ENCODE measurements at regions not wholly inside any gene's neighbourhood (a gene's known extent, or its start where the extent isn't known, plus 50 kb on each side); places are given as distances from the start of the nearest gene placed in this dataset.

DNA sequence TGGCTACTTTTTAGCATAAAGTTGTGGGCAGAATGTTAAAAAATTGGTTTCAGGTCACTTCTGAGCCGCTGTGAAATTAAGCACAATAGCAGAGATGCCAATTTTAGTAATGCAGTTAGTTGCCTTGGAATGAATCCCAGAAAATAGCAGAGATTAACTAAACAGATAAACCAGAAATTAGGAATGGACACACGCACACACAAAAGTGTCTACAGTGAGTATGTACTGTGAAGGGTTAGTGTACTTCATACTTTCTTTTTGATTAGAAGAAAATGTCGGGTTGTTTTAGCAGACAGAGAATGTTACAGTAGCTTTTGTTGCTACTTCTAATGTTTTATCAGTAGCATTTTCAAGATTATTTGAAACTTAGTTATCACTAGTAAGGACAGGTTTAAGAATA, 106.7 kb downstream of the LEPR start:
- peak; percentile 73 for DNase-seq
- Histone ChIP-seq H3K4me2 (ENCODE audit: low read length, poor library complexity, severe bottlenecking) (no peak overlapping the region), H2BK120ac (ENCODE audit: low read depth, low read length) (no peak overlapping the region), H4K91ac (ENCODE audit: low read length) (no peak overlapping the region), H2AFZ (ENCODE audit: low read depth, low read length) (no peak overlapping the region), H3K79me1 (replicated peaks; ENCODE audit: low read length, poor library complexity, severe bottlenecking) (no peaks in the 10 kb centered on the region), H4K8ac (ENCODE audit: low read length) (no peak overlapping the region), H3K36me3 (ENCODE audit: control insufficient read depth in 1 of 2, insufficient read depth in 2 of 2, low read depth in 1 of 2, low read length in 2 of 2) (no peaks in the 10 kb centered on the region), H3K9ac (ENCODE audit: low read length) (peak overlapping the region; percentile 78), H3K4ac (ENCODE audit: low read depth in 1 of 2, low read length in 2 of 2) (no peak overlapping the region), H3K9me3 (ENCODE audit: control insufficient read depth, low read length) (no peaks in the 10 kb centered on the region), H3K4me3 (ENCODE audit: insufficient read depth in 1 of 2, low read depth in 1 of 2, low read length in 2 of 2) (peak overlapping the region in 1 of 2 experiments; percentile 66), H3K23ac (ENCODE audit: low read length in 2 of 2) (no peak overlapping the region), H3K14ac (ENCODE audit: low read length in 2 of 2) (no peak overlapping the region), H2BK5ac (ENCODE audit: low read depth, low read length, poor library complexity, severe bottlenecking) (no peak overlapping the region), H2BK12ac (ENCODE audit: low read length in 2 of 2) (no peak overlapping the region), H3K4me1 (ENCODE audit: control insufficient read depth, insufficient read depth, low read depth, low read length) (peaks cover 8% of the 10 kb centered on the region), H2BK15ac (ENCODE audit: low read depth, poor library complexity, severe bottlenecking) (no peak overlapping the region), H2AK5ac (ENCODE audit: low read length, severe bottlenecking) (no peak overlapping the region), H3K27ac (ENCODE audit: low read length, poor library complexity, severe bottlenecking) (no peak overlapping the region), H3K18ac (ENCODE audit: low read depth in 1 of 2, low read length in 2 of 2) (no peak overlapping the region), H3K27me3 (ENCODE audit: control insufficient read depth in 1 of 2, insufficient read depth in 1 of 2, low read length in 2 of 2) (peaks cover 15 to 32% of the 10 kb centered on the region in 2 experiments)
- WGBS: 70% methylated on average over 3 of the region's 3 CpGs

DNA sequence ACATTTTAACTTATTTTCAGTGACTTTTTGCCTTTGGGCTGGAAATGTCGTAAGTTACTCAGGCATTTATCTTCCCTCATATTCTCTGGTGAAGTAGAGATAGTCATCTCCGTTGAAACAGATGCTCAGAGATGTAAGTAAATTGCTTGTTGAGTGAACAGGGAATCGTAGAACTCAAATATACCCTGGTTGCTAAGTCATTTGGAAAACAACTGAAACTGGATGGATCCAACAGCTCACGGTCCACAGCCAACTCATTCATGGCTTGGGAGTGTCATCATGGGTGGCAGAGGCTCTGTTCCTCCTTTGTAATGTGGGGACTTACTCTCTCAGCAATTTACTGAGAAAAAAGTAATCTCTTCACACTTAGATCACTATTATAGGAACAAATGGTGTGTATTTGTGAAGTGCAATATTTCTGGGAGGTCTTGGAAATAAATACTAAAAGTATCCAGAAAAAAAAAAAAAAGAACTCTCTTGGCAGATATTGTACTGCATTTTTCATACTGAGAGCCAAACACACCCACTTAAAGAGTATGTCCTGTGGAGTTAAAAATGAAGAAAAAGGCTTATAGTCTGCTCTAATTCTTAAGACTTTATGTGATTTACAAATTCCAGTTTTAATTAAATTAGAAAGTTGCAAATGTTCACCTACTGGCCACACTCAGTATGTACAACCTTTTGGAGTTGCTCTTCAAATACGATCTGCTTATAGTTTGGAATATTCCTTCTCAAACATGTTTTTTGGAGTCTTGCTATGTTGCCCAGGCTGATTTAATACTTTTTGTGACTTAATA, 107.4 kb downstream of the LEPR start:
- Histone ChIP-seq H3K14ac (ENCODE audit: low read length in 2 of 2) (no peak overlapping the region), H3K9ac (ENCODE audit: low read length) (peak overlapping the region; percentile 78), H2BK120ac (ENCODE audit: low read depth, low read length) (no peak overlapping the region), H3K79me1 (replicated peaks; ENCODE audit: low read length, poor library complexity, severe bottlenecking) (no peaks in the 10 kb centered on the region), H2BK12ac (ENCODE audit: low read length in 2 of 2) (no peak overlapping the region), H2AFZ (ENCODE audit: low read depth, low read length) (no peak overlapping the region), H3K4me3 (ENCODE audit: insufficient read depth in 1 of 2, low read depth in 1 of 2, low read length in 2 of 2) (peak overlapping the region in 1 of 2 experiments; percentile 66), H2BK15ac (ENCODE audit: low read depth, poor library complexity, severe bottlenecking) (no peak overlapping the region), H4K8ac (ENCODE audit: low read length) (no peak overlapping the region), H2AK5ac (ENCODE audit: low read length, severe bottlenecking) (no peak overlapping the region), H2BK5ac (ENCODE audit: low read depth, low read length, poor library complexity, severe bottlenecking) (no peak overlapping the region), H3K27me3 (ENCODE audit: control insufficient read depth in 1 of 2, insufficient read depth in 1 of 2, low read length in 2 of 2) (peaks cover 15 to 32% of the 10 kb centered on the region in 2 experiments), H3K9me3 (ENCODE audit: control insufficient read depth, low read length) (no peaks in the 10 kb centered on the region), H3K4ac (ENCODE audit: low read depth in 1 of 2, low read length in 2 of 2) (no peak overlapping the region), H3K18ac (ENCODE audit: low read depth in 1 of 2, low read length in 2 of 2) (peak overlapping the region in 1 of 2 experiments; percentile 37), H3K4me1 (ENCODE audit: control insufficient read depth, insufficient read depth, low read depth, low read length) (peaks cover 8% of the 10 kb centered on the region), H3K27ac (ENCODE audit: low read length, poor library complexity, severe bottlenecking) (no peak overlapping the region), H4K91ac (ENCODE audit: low read length) (no peak overlapping the region), H3K23ac (ENCODE audit: low read length in 2 of 2) (no peak overlapping the region), H3K4me2 (ENCODE audit: low read length, poor library complexity, severe bottlenecking) (no peak overlapping the region), H3K36me3 (ENCODE audit: control insufficient read depth in 1 of 2, insufficient read depth in 2 of 2, low read depth in 1 of 2, low read length in 2 of 2) (no peaks in the 10 kb centered on the region)
- WGBS: 22% methylated on average over 2 of the region's 5 CpGs
- DNase-seq: peak; percentile 55

DNA sequence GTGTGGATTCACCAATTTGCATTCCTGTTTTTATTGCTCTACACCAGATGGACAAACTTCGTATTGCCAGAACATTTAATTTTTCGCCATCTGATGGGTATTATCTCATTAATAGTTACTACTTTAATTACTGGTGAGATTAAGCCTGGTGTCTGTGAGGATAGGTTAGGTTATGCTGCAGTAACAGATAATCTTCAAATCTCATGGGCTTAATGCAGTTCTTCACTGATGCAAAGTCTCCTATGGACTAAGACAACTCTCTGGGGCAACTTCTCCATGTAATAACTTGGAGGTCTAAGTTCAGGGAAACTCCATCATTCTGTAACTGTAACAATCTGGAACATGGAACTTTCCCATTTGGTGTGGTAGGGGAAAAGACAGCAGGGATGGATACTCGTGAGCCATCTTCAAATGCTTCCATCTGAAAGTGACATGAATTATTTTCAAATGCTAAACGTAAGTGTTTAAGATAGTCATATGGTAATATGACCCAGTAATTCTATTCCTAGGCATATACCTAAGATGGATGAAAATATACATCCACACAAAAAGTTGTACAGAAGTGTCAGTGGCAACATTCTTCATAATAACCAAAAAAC, 111.6 kb downstream of the LEPR start:
- no peak overlapping the region for H2BK12ac ChIP-seq (ENCODE audit: low read length in 2 of 2)
- H3K4me1 ChIP-seq (ENCODE audit: control insufficient read depth, insufficient read depth, low read depth, low read length): no peaks in the 10 kb centered on the region
- H4K8ac ChIP-seq (ENCODE audit: low read length): no peak overlapping the region
- H3K4ac ChIP-seq (ENCODE audit: low read depth in 1 of 2, low read length in 2 of 2): no peak overlapping the region
- H3K9me3 ChIP-seq (ENCODE audit: control insufficient read depth, low read length): no peaks in the 10 kb centered on the region
- no peak overlapping the region for H4K91ac ChIP-seq (ENCODE audit: low read length)
- H3K27me3 ChIP-seq (ENCODE audit: control insufficient read depth in 1 of 2, insufficient read depth in 1 of 2, low read length in 2 of 2): no peaks in the 10 kb centered on the region
- H3K4me2 ChIP-seq (ENCODE audit: low read length, poor library complexity, severe bottlenecking): no peak overlapping the region
- no peak overlapping the region for H2BK15ac ChIP-seq (ENCODE audit: low read depth, poor library complexity, severe bottlenecking)
- H3K27ac ChIP-seq (ENCODE audit: low read length, poor library complexity, severe bottlenecking): no peak overlapping the region
- no peak overlapping the region for H3K4me3 ChIP-seq (ENCODE audit: insufficient read depth in 1 of 2, low read depth in 1 of 2, low read length in 2 of 2)
- no peak overlapping the region for H3K18ac ChIP-seq (ENCODE audit: low read depth in 1 of 2, low read length in 2 of 2)
- peaks cover 3% of the 10 kb centered on the region for H3K79me1 ChIP-seq (replicated peaks; ENCODE audit: low read length, poor library complexity, severe bottlenecking)
- no peak overlapping the region for H3K14ac ChIP-seq (ENCODE audit: low read length in 2 of 2)
- no peak overlapping the region for H2AFZ ChIP-seq (ENCODE audit: low read depth, low read length)
- H2AK5ac ChIP-seq (ENCODE audit: low read length, severe bottlenecking): no peak overlapping the region
- no peak overlapping the region for H3K9ac ChIP-seq (ENCODE audit: low read length)
- no peak overlapping the region for H2BK5ac ChIP-seq (ENCODE audit: low read depth, low read length, poor library complexity, severe bottlenecking)
- H3K36me3 ChIP-seq (ENCODE audit: control insufficient read depth in 1 of 2, insufficient read depth in 2 of 2, low read depth in 1 of 2, low read length in 2 of 2): no peaks in the 10 kb centered on the region
- 60% methylated on average over 1 of the region's 4 CpGs for WGBS
- H3K23ac ChIP-seq (ENCODE audit: low read length in 2 of 2): no peak overlapping the region
- no peak for DNase-seq
- H2BK120ac ChIP-seq (ENCODE audit: low read depth, low read length): no peak overlapping the region

DNA sequence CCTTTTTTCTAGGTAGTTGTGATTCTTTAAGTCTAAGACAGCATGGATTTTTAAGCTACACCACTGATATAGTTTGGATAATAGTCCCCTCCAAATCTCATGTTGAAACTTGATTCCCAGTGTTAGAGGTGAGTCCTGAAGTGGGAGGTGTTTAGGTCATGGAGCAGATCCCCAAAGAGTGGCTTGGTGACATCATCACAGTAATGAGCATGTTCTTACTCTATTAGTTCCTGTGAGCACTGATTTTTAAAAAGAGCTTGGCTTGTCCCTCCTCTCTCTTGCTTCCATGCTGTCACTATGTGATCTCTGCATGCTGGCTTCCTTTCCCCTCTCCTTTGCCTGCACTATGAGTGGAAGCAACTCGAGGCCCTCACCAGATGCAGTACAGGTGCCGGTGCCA, 115.5 kb downstream of the LEPR start:
- no peak overlapping the region for H3K27ac ChIP-seq (ENCODE audit: low read length, poor library complexity, severe bottlenecking)
- no peak overlapping the region for H4K91ac ChIP-seq (ENCODE audit: low read length)
- no peaks in the 10 kb centered on the region for H3K9me3 ChIP-seq (ENCODE audit: control insufficient read depth, low read length)
- no peak overlapping the region for H3K4me3 ChIP-seq (ENCODE audit: insufficient read depth in 1 of 2, low read depth in 1 of 2, low read length in 2 of 2)
- no peak overlapping the region for H2BK15ac ChIP-seq (ENCODE audit: low read depth, poor library complexity, severe bottlenecking)
- no peak overlapping the region for H2BK12ac ChIP-seq (ENCODE audit: low read length in 2 of 2)
- no peak overlapping the region for H3K18ac ChIP-seq (ENCODE audit: low read depth in 1 of 2, low read length in 2 of 2)
- H2BK5ac ChIP-seq (ENCODE audit: low read depth, low read length, poor library complexity, severe bottlenecking): no peak overlapping the region
- no peak overlapping the region for H3K4me2 ChIP-seq (ENCODE audit: low read length, poor library complexity, severe bottlenecking)
- no peaks in the 10 kb centered on the region for H3K4me1 ChIP-seq (ENCODE audit: control insufficient read depth, insufficient read depth, low read depth, low read length)
- DNase-seq: no peak
- WGBS: 94% methylated on average over 1 of the region's 2 CpGs
- no peaks in the 10 kb centered on the region for H3K27me3 ChIP-seq (ENCODE audit: control insufficient read depth in 1 of 2, insufficient read depth in 1 of 2, low read length in 2 of 2)
- H3K79me1 ChIP-seq (replicated peaks; ENCODE audit: low read length, poor library complexity, severe bottlenecking): peaks cover 3% of the 10 kb centered on the region
- H3K23ac ChIP-seq (ENCODE audit: low read length in 2 of 2): no peak overlapping the region
- H2AK5ac ChIP-seq (ENCODE audit: low read length, severe bottlenecking): no peak overlapping the region
- no peak overlapping the region for H3K9ac ChIP-seq (ENCODE audit: low read length)
- H3K4ac ChIP-seq (ENCODE audit: low read depth in 1 of 2, low read length in 2 of 2): no peak overlapping the region
- H4K8ac ChIP-seq (ENCODE audit: low read length): no peak overlapping the region
- no peak overlapping the region for H3K14ac ChIP-seq (ENCODE audit: low read length in 2 of 2)
- no peak overlapping the region for H2AFZ ChIP-seq (ENCODE audit: low read depth, low read length)
- peak overlapping the region; percentile 5 for H2BK120ac ChIP-seq (ENCODE audit: low read depth, low read length)
- no peaks in the 10 kb centered on the region for H3K36me3 ChIP-seq (ENCODE audit: control insufficient read depth in 1 of 2, insufficient read depth in 2 of 2, low read depth in 1 of 2, low read length in 2 of 2)
